ENCODE measurements at regions not wholly inside any gene's neighbourhood (a gene's known extent, or its start where the extent isn't known, plus 50 kb on each side); places are given as distances from the start of the nearest gene placed in this dataset.

- intact Hi-C loops (cut with micrococcal nuclease): no loop called here
Observed at GRCh38 chr1:208537198-208537597, 293.0 kb upstream of the PLXNA2 start.

GRCh38 chr1:208538078-208538477, 293.9 kb upstream of the PLXNA2 start:
- intact Hi-C loops (cut with micrococcal nuclease): no loop called here

- intact Hi-C loops (cut with micrococcal nuclease): no loop called here
Observed at GRCh38 chr1:208538587-208538986, 294.4 kb upstream of the PLXNA2 start.

GRCh38 chr1:208540724-208541123, 296.5 kb upstream of the PLXNA2 start:
- intact Hi-C loops (cut with micrococcal nuclease): no loop called here

- intact Hi-C loops (cut with micrococcal nuclease): no loop called here
Observed at GRCh38 chr1:208541225-208541855, 297.2 kb upstream of the PLXNA2 start.

GRCh38 chr1:208542309-208542708, 298.1 kb upstream of the PLXNA2 start:
- intact Hi-C loops (cut with micrococcal nuclease): no loop called here

- intact Hi-C loops (cut with micrococcal nuclease): no loop called here
Observed at GRCh38 chr1:208544053-208544452, 299.9 kb upstream of the PLXNA2 start.

GRCh38 chr1:208544794-208545193, 300.6 kb upstream of the PLXNA2 start:
- intact Hi-C loops (cut with micrococcal nuclease): no loop called here

- intact Hi-C loops (cut with micrococcal nuclease): no loop called here
Observed at GRCh38 chr1:208551024-208551423, 306.8 kb upstream of the PLXNA2 start.

GRCh38 chr1:208551633-208552320, 307.6 kb upstream of the PLXNA2 start:
- intact Hi-C loops (cut with micrococcal nuclease): no loop called here

GRCh38 chr1:208552928-208553327, 308.7 kb upstream of the PLXNA2 start:
- intact Hi-C loops (cut with micrococcal nuclease): no loop called here

- intact Hi-C loops (cut with micrococcal nuclease): no loop called here
Observed at GRCh38 chr1:208556461-208556860, 312.3 kb upstream of the PLXNA2 start.

GRCh38 chr1:208557046-208557722, 313.0 kb upstream of the PLXNA2 start:
- intact Hi-C loops (cut with micrococcal nuclease): no loop called here

GRCh38 chr1:208557723-208558094, 313.5 kb upstream of the PLXNA2 start:
- intact Hi-C loops (cut with micrococcal nuclease): no loop called here

GRCh38 chr1:208559597-208560329, 315.6 kb upstream of the PLXNA2 start:
- intact Hi-C loops (cut with micrococcal nuclease): no loop called here

GRCh38 chr1:208562151-208562960, 318.2 kb upstream of the PLXNA2 start:
- intact Hi-C loops (cut with micrococcal nuclease): no loop called here

- intact Hi-C loops (cut with micrococcal nuclease): no loop called here
Observed at GRCh38 chr1:208564466-208564865, 320.3 kb upstream of the PLXNA2 start.

GRCh38 chr1:208565756-208566440, 321.7 kb upstream of the PLXNA2 start:
- intact Hi-C loops (cut with micrococcal nuclease): no loop called here

- intact Hi-C loops (cut with micrococcal nuclease): no loop called here
Observed at GRCh38 chr1:208569181-208569580, 325.0 kb upstream of the PLXNA2 start.

- intact Hi-C loops (cut with micrococcal nuclease): no loop called here
Observed at GRCh38 chr1:208570362-208570761, 326.2 kb upstream of the PLXNA2 start.

- intact Hi-C loops (cut with micrococcal nuclease): no loop called here
Observed at GRCh38 chr1:208576425-208576824, 332.2 kb upstream of the PLXNA2 start.

Measured in T-helper 2 cell treated with Interferon-gamma antibody and Interleukin-4, amounts not matched to agents 100 ng/mL and 5 ng/mL, for 36 hours (primary cell).